IMR-90 (cell line): ENCODE measurements at regions not wholly inside any gene's neighbourhood (a gene's known extent, or its start where the extent isn't known, plus 50 kb on each side); places are given as distances from the start of the nearest gene placed in this dataset.

ENCODE experiments used
- ATAC-seq: fragments of 200-7000 bp; cut with Tn5 transposase; 2 replicates; pipeline ENCODE4 v1.9.1; 2020; ENCODE audit warnings: low read depth, mild to moderate bottlenecking, moderate library complexity
- BruUV-seq: library from RNA; stranded (reverse); fragments of 400-500 nt; replicated peaks from 2 replicates; lab custom pipeline; 2021; lab: Mats Ljungman, UMichigan
- CTCF ChIA-PET: fragments of 300-600 bp; formaldehyde crosslinking; extraction: SDS; loops from one replicate; lab custom pipeline; 2021; ENCODE audit warnings: antibody characterized with exemption; lab: Yijun Ruan, JAX
- POLR2A ChIA-PET: fragments of 300-600 bp; sonication (Branson Sonifier 250); formaldehyde crosslinking; loops from one replicate; lab custom pipeline; 2022; ENCODE audit warnings: antibody characterized with exemption; ENCODE audit not compliant: unreplicated experiment; lab: Charles Lee
- DNase-seq: peaks from one replicate; pipeline ENCODE4 v3.0.0; 2013
- H2AFZ ChIP-seq: replicated peaks from 2 replicates; pipeline ENCODE3; 2013; ENCODE audit warnings: low read length, mild to moderate bottlenecking; ENCODE audit not compliant: poor library complexity
- H2AK5ac ChIP-seq: 2 replicates; pipeline ENCODE4 v1.6.1; 2013; ENCODE audit warnings: low read depth, low read length, inconsistent platforms
- H2AK9ac ChIP-seq: replicated peaks from 2 replicates; pipeline ENCODE3; 2013; ENCODE audit warnings: mild to moderate bottlenecking, low read depth, low read length, moderate library complexity; ENCODE audit not compliant: poor library complexity
- H2BK120ac ChIP-seq: 2 replicates; pipeline ENCODE4 v1.6.1; 2013; ENCODE audit warnings: low read depth, low read length, inconsistent platforms
- H2BK15ac ChIP-seq: 3 replicates; pipeline ENCODE4 v1.6.1; 2013; ENCODE audit warnings: low read depth, low read length, inconsistent platforms
- H2BK20ac ChIP-seq: 2 replicates; pipeline ENCODE4 v1.6.1; 2013; ENCODE audit warnings: low read depth, mild to moderate bottlenecking, inconsistent platforms, low read length, moderate library complexity
- H2BK5ac ChIP-seq: 2 replicates; pipeline ENCODE4 v1.6.1; 2013; ENCODE audit warnings: mild to moderate bottlenecking, low read depth, low read length, inconsistent platforms; ENCODE audit not compliant: poor library complexity, severe bottlenecking
- H3K14ac ChIP-seq: replicated peaks from 2 replicates; pipeline ENCODE4 v1.6.1; 2013; ENCODE audit warnings: low read depth, low read length, inconsistent platforms
- H3K18ac ChIP-seq: 2 replicates; pipeline ENCODE4 v1.6.1; 2013; ENCODE audit warnings: low read depth, low read length, control low read depth
- H3K23ac ChIP-seq: 2 replicates; pipeline ENCODE4 v1.6.1; 2013; ENCODE audit warnings: low read depth, low read length, inconsistent platforms
- H3K27ac ChIP-seq: 2 replicates; pipeline ENCODE4 v1.5.1; 2013; ENCODE audit warnings: mild to moderate bottlenecking, control low read depth, low read length; ENCODE audit not compliant: insufficient read depth
- H3K27me3 ChIP-seq: 2 replicates; pipeline ENCODE4 v1.6.1; 2013; ENCODE audit warnings: low read length; ENCODE audit not compliant: control insufficient read depth, insufficient read depth
- H3K36me3 ChIP-seq: 2 replicates; pipeline ENCODE4 v1.6.1; 2013; ENCODE audit warnings: low read length, mixed read lengths; ENCODE audit not compliant: control insufficient read depth, insufficient read depth
- H3K4ac ChIP-seq: 2 replicates; pipeline ENCODE4 v1.6.1; 2013; ENCODE audit warnings: low read depth, low read length, inconsistent platforms
- H3K4me1 ChIP-seq: 2 replicates; pipeline ENCODE4 v1.6.1; 2013; ENCODE audit warnings: low read length, mixed read lengths; ENCODE audit not compliant: control insufficient read depth, insufficient read depth
- H3K4me2 ChIP-seq: 2 replicates; pipeline ENCODE4 v1.6.1; 2013; ENCODE audit warnings: low read depth, mild to moderate bottlenecking, control low read depth, low read length, moderate library complexity
- H3K4me3 ChIP-seq: 2 replicates; pipeline ENCODE4 v1.5.1; 2013; ENCODE audit warnings: low read depth, mild to moderate bottlenecking, control low read depth, low read length, moderate library complexity; ENCODE audit not compliant: insufficient read depth
- H3K56ac ChIP-seq: 2 replicates; pipeline ENCODE4 v1.6.1; 2013; ENCODE audit warnings: low read length, inconsistent platforms; ENCODE audit not compliant: insufficient read depth; ENCODE audit errors: extremely low read depth
- H3K79me1 ChIP-seq, 2 experiments: 2 replicates each; pipeline ENCODE4 v1.6.1; 2013; ENCODE audit warnings: low read length in 2 of 2, inconsistent platforms in 1 of 2, low read depth in 1 of 2
- H3K9ac ChIP-seq: 2 replicates; pipeline ENCODE4 v1.6.1; 2013; ENCODE audit warnings: low read depth, low read length, control low read depth
- H3K9me1 ChIP-seq: 2 replicates; pipeline ENCODE4 v1.6.1; 2013; ENCODE audit warnings: low read length, inconsistent platforms; ENCODE audit not compliant: insufficient read depth
- H3K9me3 ChIP-seq: 2 replicates; pipeline ENCODE4 v1.6.1; 2013; ENCODE audit warnings: low read length; ENCODE audit not compliant: control insufficient read depth, insufficient read depth
- H4K20me1 ChIP-seq: 2 replicates; pipeline ENCODE4 v1.6.1; 2013; ENCODE audit warnings: low read length, inconsistent platforms; ENCODE audit not compliant: insufficient read depth
- H4K5ac ChIP-seq: 2 replicates; pipeline ENCODE4 v1.6.1; 2013; ENCODE audit warnings: mild to moderate bottlenecking, low read depth, low read length, control low read depth
- H4K8ac ChIP-seq, 2 experiments: 2 replicates each; pipeline ENCODE4 v1.6.1; 2013; ENCODE audit warnings: low read depth in 2 of 2, low read length in 2 of 2, control low read depth in 1 of 2, inconsistent platforms in 1 of 2
- H4K91ac ChIP-seq: 2 replicates; pipeline ENCODE4 v1.6.1; 2013; ENCODE audit warnings: low read depth, low read length, inconsistent platforms; ENCODE audit not compliant: insufficient read depth
- MAFK ChIP-seq: IDR thresholded peaks from 2 replicates; pipeline ENCODE4 v1.6.1; 2012; ENCODE audit warnings: low read depth, low read length, improper control_type of control experiment
- WGBS, 2 experiments: methylation state at CpG; one replicate each; pipeline versions ENCODE4 v1.1.5 to v1.1.7; 2013; ENCODE audit warnings: missing lambda C conversion rate in 2 of 2; ENCODE audit not compliant: insufficient read length in 1 of 2; ENCODE audit errors: extremely low coverage in 2 of 2; 5-methylcytosine and 5-hydroxymethylcytosine counted together
- dilution Hi-C: fragments of 300-500 bp; cut with HindIII; formaldehyde crosslinking; loops from one replicate; pipeline ENCODE4 v1.14.3; 2018; ENCODE audit warnings: low sequenced_read_pairs; ENCODE audit not compliant: unreplicated experiment
- in situ Hi-C: fragments of 300-500 bp; cut with MboI; formaldehyde crosslinking; loops from 3 replicates; pipeline ENCODE4 v1.14.3; 2019; ENCODE audit warnings: low sequenced_read_pairs, inconsistent platforms, mixed read lengths
- intact Hi-C: fragments of 100-400 bp; cut with micrococcal nuclease; formaldehyde crosslinking; loops from 2 replicates; pipeline ENCODE4 v1.10.0; 2022

DNA sequence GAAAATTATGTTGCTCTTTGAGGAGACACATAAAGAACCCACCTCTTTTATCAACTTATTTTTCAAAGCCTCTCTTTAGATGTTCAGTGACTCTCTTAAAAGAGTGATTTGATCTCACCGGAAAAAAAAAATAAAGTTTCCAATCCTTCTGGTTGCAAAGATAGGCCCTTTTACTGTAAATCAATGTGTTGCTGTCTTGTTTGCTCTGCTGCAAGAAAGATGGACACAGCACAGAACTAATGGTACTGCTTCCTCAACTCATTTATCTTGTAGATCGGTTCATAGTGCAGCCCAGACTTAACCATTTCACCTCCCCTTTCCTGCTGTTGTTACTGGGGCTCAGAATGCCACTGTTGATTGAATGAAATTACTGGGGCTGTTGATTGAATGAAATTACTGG, 388.9 kb upstream of the KLF12 start:
- no peak for ATAC-seq
- no peak overlapping the region for H2AK5ac ChIP-seq
- no peaks in the 10 kb centered on the region for H3K9me3 ChIP-seq
- no peak overlapping the region for H3K23ac ChIP-seq
- H2BK5ac ChIP-seq: no peak overlapping the region
- no peak overlapping the region for H3K4ac ChIP-seq
- no peak overlapping the region for H2BK20ac ChIP-seq
- H2BK120ac ChIP-seq: no peak overlapping the region
- H4K5ac ChIP-seq: no peak overlapping the region
- H3K36me3 ChIP-seq: no peaks in the 10 kb centered on the region
- H3K9ac ChIP-seq: no peak overlapping the region
- WGBS, 2 experiments: no CpG with 5 or more reads among the region's 2 CpGs
- H3K79me1 ChIP-seq: no peaks in the 10 kb centered on the region
- in situ Hi-C loops: no loop called here
- H4K20me1 ChIP-seq: no peaks in the 10 kb centered on the region
- no peak for DNase-seq
- H3K14ac ChIP-seq: no peak overlapping the region
- intact Hi-C loops: no loop called here
- H3K27ac ChIP-seq: no peak overlapping the region
- H2BK15ac ChIP-seq: no peak overlapping the region
- BruUV-seq: no TSS peak
- H4K91ac ChIP-seq: no peak overlapping the region
- H3K4me3 ChIP-seq: no peak overlapping the region
- TF ChIP-seq MAFK: no peak
- ChIA-PET POLR2A (no interaction called here), CTCF (no interaction called here)
- no peak overlapping the region for H4K8ac ChIP-seq
- no peak overlapping the region for H3K4me2 ChIP-seq
- H3K4me1 ChIP-seq: no peaks in the 10 kb centered on the region
- dilution Hi-C loops: no loop called here
- no peak overlapping the region for H2AFZ ChIP-seq
- no peak overlapping the region for H3K56ac ChIP-seq
- H3K27me3 ChIP-seq: no peaks in the 10 kb centered on the region
- no peak overlapping the region for H3K18ac ChIP-seq
- no peaks in the 10 kb centered on the region for H3K9me1 ChIP-seq
- no peak overlapping the region for H2AK9ac ChIP-seq
